ENCODE measurements at regions not wholly inside any gene's neighbourhood (a gene's known extent, or its start where the extent isn't known, plus 50 kb on each side); places are given as distances from the start of the nearest gene placed in this dataset.

GRCh38 chr4:166413356-166413755, 540.3 kb downstream of the TLL1 start:
- no peak overlapping the region for H3K27ac Mint-ChIP-seq
- no peak overlapping the region for H3K4me3 Mint-ChIP-seq
- no peak for TF ChIP-seq CTCF (IDR thresholded peaks at IDR 0.05)
- intact Hi-C loops (cut with micrococcal nuclease) = no loop called here
- CTCF ChIA-PET = no interaction called here
- DNase-seq = no peak
- POLR2A ChIA-PET = no interaction called here
- no peak for ATAC-seq (ENCODE audit: low read depth)
- H3K36me3 Mint-ChIP-seq (ENCODE audit: low read depth) = no peaks in the 10 kb centered on the region
- H3K27me3 Mint-ChIP-seq = no peaks in the 10 kb centered on the region
- no peaks in the 10 kb centered on the region for H3K4me1 Mint-ChIP-seq
- peaks cover 10% of the 10 kb centered on the region for H3K9me3 Mint-ChIP-seq

GRCh38 chr4:166414431-166414830, 541.4 kb downstream of the TLL1 start:
- Mint-ChIP-seq H3K4me1 (no peaks in the 10 kb centered on the region), H3K27me3 (no peaks in the 10 kb centered on the region), H3K27ac (no peak overlapping the region), H3K36me3 (ENCODE audit: low read depth) (no peaks in the 10 kb centered on the region), H3K4me3 (no peak overlapping the region), H3K9me3 (peaks cover 10% of the 10 kb centered on the region)
- POLR2A ChIA-PET = no interaction called here
- intact Hi-C loops (cut with micrococcal nuclease) = no loop called here
- no peak for DNase-seq
- no peak for ATAC-seq (ENCODE audit: low read depth)
- no peak for TF ChIP-seq CTCF (IDR thresholded peaks at IDR 0.05)
- CTCF ChIA-PET = no interaction called here

GRCh38 chr4:166415749-166416148, 542.7 kb downstream of the TLL1 start:
- ATAC-seq (ENCODE audit: low read depth) (no peak), DNase-seq (no peak)
- POLR2A ChIA-PET = no interaction called here
- no peak overlapping the region for H3K27ac Mint-ChIP-seq
- intact Hi-C loops (cut with micrococcal nuclease) = no loop called here
- no peaks in the 10 kb centered on the region for H3K27me3 Mint-ChIP-seq
- peaks cover 10% of the 10 kb centered on the region for H3K9me3 Mint-ChIP-seq
- no peaks in the 10 kb centered on the region for H3K36me3 Mint-ChIP-seq (ENCODE audit: low read depth)
- no peaks in the 10 kb centered on the region for H3K4me1 Mint-ChIP-seq
- CTCF ChIA-PET = no interaction called here
- TF ChIP-seq CTCF (IDR thresholded peaks at IDR 0.05) = no peak
- no peak overlapping the region for H3K4me3 Mint-ChIP-seq

GRCh38 chr4:166421556-166422156, 548.6 kb downstream of the TLL1 start:
- CTCF ChIA-PET = no interaction called here
- no peak for DNase-seq
- POLR2A ChIA-PET = no interaction called here
- intact Hi-C loops (cut with micrococcal nuclease) = no loop called here
- H3K4me3 Mint-ChIP-seq = no peak overlapping the region
- peaks cover 6% of the 10 kb centered on the region for H3K9me3 Mint-ChIP-seq
- no peaks in the 10 kb centered on the region for H3K4me1 Mint-ChIP-seq
- H3K27me3 Mint-ChIP-seq = no peaks in the 10 kb centered on the region
- no peak for TF ChIP-seq CTCF (IDR thresholded peaks at IDR 0.05)
- no peak for ATAC-seq (ENCODE audit: low read depth)
- no peaks in the 10 kb centered on the region for H3K36me3 Mint-ChIP-seq (ENCODE audit: low read depth)
- no peak overlapping the region for H3K27ac Mint-ChIP-seq

- no peak overlapping the region for H3K27ac Mint-ChIP-seq
- H3K4me1 Mint-ChIP-seq = no peaks in the 10 kb centered on the region
- no peaks in the 10 kb centered on the region for H3K27me3 Mint-ChIP-seq
- H3K4me3 Mint-ChIP-seq = no peak overlapping the region
- POLR2A ChIA-PET = no interaction called here
- ATAC-seq (ENCODE audit: low read depth) = no peak
- peaks cover 3% of the 10 kb centered on the region for H3K9me3 Mint-ChIP-seq
- no peak for TF ChIP-seq CTCF (IDR thresholded peaks at IDR 0.05)
- DNase-seq = no peak
- intact Hi-C loops (cut with micrococcal nuclease) = no loop called here
- no peaks in the 10 kb centered on the region for H3K36me3 Mint-ChIP-seq (ENCODE audit: low read depth)
- CTCF ChIA-PET = no interaction called here
These were observed 549.4 kb downstream of the TLL1 start for GRCh38 chr4:166422475-166422874.
